K562 (cell line): ENCODE measurements at regions not wholly inside any gene's neighbourhood (a gene's known extent, or its start where the extent isn't known, plus 50 kb on each side); places are given as distances from the start of the nearest gene placed in this dataset.

Source experiments
- ATAC-seq: fragments of 200-7000 bp; cut with Tn5 transposase; 3 replicates; pipeline ENCODE4 v1.9.1; 2020; ENCODE audit warnings: moderate library complexity
- BruUV-seq: library from RNA; stranded (reverse); fragments of 400-500 nt; replicated peaks from 2 replicates; lab custom pipeline; 2021; lab: Mats Ljungman, UMichigan
- CTCF ChIA-PET: fragments of 300-600 bp; formaldehyde crosslinking; extraction: SDS; loops from one replicate; lab custom pipeline; 2021; ENCODE audit warnings: low intra/inter-chr PET ratio; lab: Yijun Ruan, JAX
- POLR2A ChIA-PET: fragments of 300-600, 350-650 bp; sonication (Branson Sonifier 250); formaldehyde crosslinking; extraction: SDS; loops from one replicate; lab custom pipeline; 2021; ENCODE audit warnings: antibody characterized with exemption, inconsistent platforms; lab: Yijun Ruan, JAX
- DNase-seq, 4 experiments: peaks; one replicate each; pipeline versions ENCODE4 v3.0.0 to v3.0.0-alpha.2; 2011 to 2018; ENCODE audit warnings: low spot score in 3 of 4, mixed read lengths in 3 of 4; ENCODE audit errors: extremely low read depth in 1 of 4
- FAIRE-seq: peaks from 2 replicates; lab custom pipeline; 2011; peaks lifted over from hg19 to GRCh38; lab: Jason Lieb, UNC
- H2AFZ ChIP-seq: 2 replicates; pipeline ENCODE4 v1.6.0; 2011; ENCODE audit warnings: low read depth, low read length, control low read depth, inconsistent platforms
- H3K27ac ChIP-seq: fragments of 200-600 bp; 3 replicates; pipeline ENCODE4 v1.8.0; 2011; ENCODE audit warnings: low read depth, mild to moderate bottlenecking, control low read depth, inconsistent platforms, low read length, moderate library complexity, mixed read lengths; ENCODE audit errors: extremely low read depth
- H3K27me3 ChIP-seq, 2 experiments: fragments of 300-600 bp in 1 of 2; 2 replicates in 1 of 2; 3 replicates in 1 of 2; pipeline versions ENCODE4 v1.6.0 to v1.8.0; 2011; ENCODE audit warnings: inconsistent platforms in 2 of 2, low read length in 2 of 2, mild to moderate bottlenecking in 1 of 2, mixed read lengths in 1 of 2, moderate library complexity in 1 of 2; ENCODE audit not compliant: control insufficient read depth in 2 of 2, insufficient read depth in 2 of 2
- H3K36me3 ChIP-seq: fragments of 300-600 bp; 3 replicates; pipeline ENCODE4 v1.8.0; 2011; ENCODE audit warnings: mild to moderate bottlenecking, low read length, inconsistent platforms; ENCODE audit not compliant: control insufficient read depth, insufficient read depth
- H3K4me1 ChIP-seq, 2 experiments: fragments of 200-600 bp in 1 of 2; replicated peaks in 1 of 2; 2 replicates in 1 of 2; 3 replicates in 1 of 2; pipeline versions ENCODE4 v1.5.1 to v1.8.0; 2011; ENCODE audit warnings: inconsistent platforms in 2 of 2, low read length in 2 of 2, mild to moderate bottlenecking in 1 of 2, mixed read lengths in 1 of 2, moderate library complexity in 1 of 2; ENCODE audit not compliant: control insufficient read depth in 2 of 2, insufficient read depth in 2 of 2
- H3K4me2 ChIP-seq: 2 replicates; pipeline ENCODE4 v1.6.1; 2011; ENCODE audit warnings: low read length, control low read depth, inconsistent platforms, mixed read lengths; ENCODE audit not compliant: insufficient read depth
- H3K4me3 ChIP-seq: fragments of 200-600 bp; sonication (generic), shearing (Covaris generic); 2 replicates; pipeline ENCODE4 v1.5.1; 2016; ENCODE audit warnings: control low read depth, inconsistent platforms
- H3K79me2 ChIP-seq: fragments of 200-600 bp; 3 replicates; pipeline ENCODE4 v1.8.0; 2011; ENCODE audit warnings: low read length, inconsistent platforms; ENCODE audit not compliant: control insufficient read depth, insufficient read depth
- H3K9ac ChIP-seq, 2 experiments: 2 replicates each; pipeline versions ENCODE4 v1.6.0 to v1.6.1; 2011; ENCODE audit warnings: low read depth in 2 of 2, low read length in 2 of 2, control low read depth in 1 of 2, inconsistent platforms in 1 of 2, mild to moderate bottlenecking in 1 of 2, mixed read lengths in 1 of 2; ENCODE audit not compliant: insufficient read depth in 1 of 2
- H3K9me1 ChIP-seq: one replicate; pipeline ENCODE4 v1.6.0; 2011; ENCODE audit warnings: inconsistent platforms, mild to moderate bottlenecking, low read length, moderate library complexity; ENCODE audit not compliant: control insufficient read depth, insufficient read depth
- H3K9me3 ChIP-seq: replicated peaks from 2 replicates; pipeline ENCODE4 v1.5.1; 2011; ENCODE audit warnings: low read depth, low read length, inconsistent platforms; ENCODE audit not compliant: control insufficient read depth, insufficient read depth
- H4K20me1 ChIP-seq: replicated peaks from 2 replicates; pipeline ENCODE4 v1.6.1; 2011; ENCODE audit warnings: low read length, inconsistent platforms, mixed read lengths; ENCODE audit not compliant: control insufficient read depth, insufficient read depth
- BRF2 ChIP-seq: IDR thresholded peaks from 3 replicates; pipeline ENCODE4 v1.6.1; 2011; ENCODE audit warnings: borderline replicate concordance, mild to moderate bottlenecking; ENCODE audit not compliant: insufficient read length, insufficient read depth
- CBFB ChIP-seq: sonication (generic); formaldehyde crosslinking; IDR thresholded peaks from 2 replicates; pipeline ENCODE4 v1.4.0; 2020; ENCODE audit warnings: mild to moderate bottlenecking, missing genetic modification reagents
- E2F3 ChIP-seq: fragments of 250-450 bp; sonication (Bioruptor Pico); IDR thresholded peaks from 2 replicates; pipeline ENCODE4 v1.4.0; 2020; ENCODE audit warnings: mild to moderate bottlenecking
- GATA2 ChIP-seq: sonication (generic); formaldehyde crosslinking; IDR thresholded peaks from 2 replicates; pipeline ENCODE4 v1.4.0; 2020; ENCODE audit warnings: mild to moderate bottlenecking, missing genetic modification reagents
- GTF2F1 ChIP-seq: IDR thresholded peaks from 2 replicates; pipeline ENCODE4 v1.6.1; 2011; ENCODE audit warnings: low read depth, low read length, improper control_type of control experiment
- HDGF ChIP-seq: fragments of 450-650 bp; IDR thresholded peaks from 2 replicates; pipeline ENCODE4 v1.6.1; 2016
- ID3 ChIP-seq, 2 experiments: fragments of 250-450 bp in 1 of 2; fragments of 450-650 bp in 1 of 2; sonication (Bioruptor Pico) in 1 of 2; IDR thresholded peaks; 2 replicates each; pipeline versions ENCODE4 v1.6.1 to v1.8.0; 2016 to 2021; ENCODE audit warnings: mild to moderate bottlenecking in 2 of 2, moderate library complexity in 2 of 2, missing compliant biosample characterization in 1 of 2, missing genetic modification characterization in 1 of 2
- IRF2 ChIP-seq: sonication (generic); formaldehyde crosslinking; IDR thresholded peaks from 2 replicates; pipeline ENCODE4 v1.8.1; 2022; ENCODE audit warnings: mild to moderate bottlenecking, missing genetic modification reagents
- MIER1 ChIP-seq: fragments of 450-650 bp; IDR thresholded peaks from 2 replicates; pipeline ENCODE4 v1.6.1; 2016; ENCODE audit warnings: antibody characterized with exemption, mild to moderate bottlenecking, low read depth
- NCOA6 ChIP-seq: fragments of 450-650 bp; IDR thresholded peaks from 2 replicates; pipeline ENCODE4 v1.6.1; 2017; ENCODE audit warnings: mild to moderate bottlenecking
- TEAD1 ChIP-seq, 2 experiments: fragments of 450-650 bp in 1 of 2; sonication (generic) in 1 of 2; formaldehyde crosslinking; IDR thresholded peaks; 2 replicates each; pipeline versions ENCODE4 v1.4.0 to v1.8.0; 2020 to 2022; ENCODE audit warnings: mild to moderate bottlenecking in 2 of 2, missing genetic modification reagents in 1 of 2
- ZNF444 ChIP-seq: fragments of 250-450 bp; sonication (Bioruptor Pico); IDR thresholded peaks from 2 replicates; pipeline ENCODE4 v1.4.0; 2020; ENCODE audit warnings: mild to moderate bottlenecking, moderate library complexity
- WGBS: fragments of 100-300 bp; shearing (Covaris generic); methylation state at CpG from one replicate; pipeline ENCODE4 v1.1.6; 2016; ENCODE audit warnings: low coverage, mixed read lengths; ENCODE audit not compliant: insufficient coverage; ENCODE audit errors: missing lambda C conversion rate; 5-methylcytosine and 5-hydroxymethylcytosine counted together
- in situ Hi-C: fragments of 300-500 bp; cut with MboI; formaldehyde crosslinking; loops from 4 replicates; pipeline ENCODE4 v1.15.0; 2018; ENCODE audit warnings: inconsistent platforms, mixed read lengths
- intact Hi-C: fragments of 100-400 bp; cut with micrococcal nuclease; formaldehyde crosslinking; loops from 2 replicates; pipeline ENCODE4 v1.14.2; 2022
- TF ChIP-seq, protein P1 (sequence below): IDR thresholded peaks from 2 replicates; pipeline ENCODE4 v1.6.1; 2012; ENCODE audit warnings: low read depth, low read length, improper control_type of control experiment, borderline replicate concordance

DNA sequence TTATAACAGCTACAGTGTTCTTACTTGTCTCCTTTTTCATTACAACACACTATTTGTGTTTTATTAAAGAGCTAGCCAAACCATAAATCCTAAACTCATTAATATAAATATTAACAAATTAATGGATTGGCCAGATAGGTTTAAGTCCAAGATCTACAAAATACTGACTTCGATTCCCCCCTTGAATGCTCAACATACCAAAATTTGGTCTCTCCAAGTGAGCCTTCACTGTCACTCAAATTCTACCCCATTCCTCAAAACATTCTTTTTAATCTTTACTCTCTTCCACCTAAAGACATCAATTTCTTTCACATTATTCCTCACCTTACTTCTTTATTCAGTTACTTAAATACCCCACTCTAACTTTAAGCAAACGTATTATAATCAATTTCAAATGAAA, 281.5 kb downstream of the ICOS start (continued):
- TF ChIP-seq IRF2 (CRISPR knock-in tag): no peak
- TF ChIP-seq TEAD1 (CRISPR knock-in tag; IDR thresholded peaks at IDR 0.05): no peak
- no peak for TF ChIP-seq GATA2 (CRISPR knock-in tag)

GRCh38 chr2:204219196-204219595, 282.6 kb downstream of the ICOS start:
- Histone ChIP-seq H2AFZ (no peak overlapping the region), H3K36me3 (no peaks in the 10 kb centered on the region), H3K79me2 (no peaks in the 10 kb centered on the region), H3K9me3 (no peaks in the 10 kb centered on the region), H4K20me1 (no peaks in the 10 kb centered on the region), H3K4me3 (no peak overlapping the region), H3K4me1 (no peaks in the 10 kb centered on the region), H3K4me2 (no peak overlapping the region), H3K27ac (no peak overlapping the region), H3K9ac (no peak overlapping the region), H3K9me1 (no peaks in the 10 kb centered on the region), H3K27me3 (no peaks in the 10 kb centered on the region)
- POLR2A ChIA-PET: no interaction called here
- no peak for ATAC-seq
- WGBS: 0% methylated on average over 2 of the region's 2 CpGs
- no peak for DNase-seq
- BruUV-seq: no TSS peak
- TF ChIP-seq ID3 (CRISPR knock-in tag; IDR thresholded peaks at IDR 0.05) (no peak), ID3 (tag; IDR thresholded peaks at IDR 0.05) (no peak), NCOA6 (no peak), E2F3 (no peak), MIER1 (no peak), HDGF (no peak), CBFB (CRISPR knock-in tag) (no peak), GTF2F1 (no peak), ZNF444 (CRISPR knock-in tag) (no peak), BRF2 (no peak)
- TF ChIP-seq, protein P1, sequence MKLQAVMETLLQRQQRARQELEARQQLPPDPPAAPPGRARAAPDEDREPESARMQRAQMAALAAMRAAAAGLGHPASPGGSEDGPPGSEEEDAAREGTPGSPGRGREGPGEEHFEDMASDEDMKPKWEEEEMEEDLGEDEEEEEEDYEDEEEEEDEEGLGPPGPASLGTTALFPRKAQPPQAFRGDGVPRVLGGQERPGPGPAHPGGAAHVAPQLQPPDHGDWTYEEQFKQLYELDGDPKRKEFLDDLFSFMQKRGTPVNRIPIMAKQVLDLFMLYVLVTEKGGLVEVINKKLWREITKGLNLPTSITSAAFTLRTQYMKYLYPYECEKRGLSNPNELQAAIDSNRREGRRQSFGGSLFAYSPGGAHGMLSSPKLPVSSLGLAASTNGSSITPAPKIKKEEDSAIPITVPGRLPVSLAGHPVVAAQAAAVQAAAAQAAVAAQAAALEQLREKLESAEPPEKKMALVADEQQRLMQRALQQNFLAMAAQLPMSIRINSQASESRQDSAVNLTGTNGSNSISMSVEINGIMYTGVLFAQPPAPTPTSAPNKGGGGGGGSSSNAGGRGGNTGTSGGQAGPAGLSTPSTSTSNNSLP: no peak
- in situ Hi-C loops (no loop called here), intact Hi-C loops (no loop called here)
- no peak for FAIRE-seq
- CTCF ChIA-PET: no interaction called here
